ENCODE measurements at regions not wholly inside any gene's neighbourhood (a gene's known extent, or its start where the extent isn't known, plus 50 kb on each side); places are given as distances from the start of the nearest gene placed in this dataset.

DNA sequence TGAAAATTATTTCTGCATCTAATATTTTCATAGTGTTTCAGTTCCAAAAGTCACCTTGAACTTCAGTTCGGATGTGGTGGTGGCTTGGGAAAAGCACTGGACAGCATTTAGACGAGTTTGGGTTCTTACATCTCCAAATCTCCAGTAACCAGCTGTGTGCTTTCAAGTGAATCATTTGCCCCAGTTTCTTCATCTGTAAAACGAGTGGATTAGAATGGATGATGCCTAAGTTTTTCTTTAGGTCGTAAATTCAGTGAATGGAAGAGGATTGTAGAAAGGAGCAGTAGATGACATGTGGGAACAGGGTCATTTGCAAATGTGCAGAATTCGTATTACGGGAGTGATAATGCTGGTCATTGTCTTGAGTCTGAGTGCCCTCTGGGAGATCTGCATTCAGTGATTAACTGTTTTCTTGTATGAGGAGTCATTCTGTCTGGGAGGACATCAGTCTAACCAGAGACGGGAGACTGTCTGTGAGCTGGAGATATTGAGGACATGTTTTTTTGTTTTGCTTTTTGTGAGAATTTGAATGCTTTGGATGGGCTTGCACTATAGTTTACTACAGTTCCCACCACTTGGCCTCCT lies 641.6 kb upstream of the TBL1XR1 start:
- TF ChIP-seq, protein P1, sequence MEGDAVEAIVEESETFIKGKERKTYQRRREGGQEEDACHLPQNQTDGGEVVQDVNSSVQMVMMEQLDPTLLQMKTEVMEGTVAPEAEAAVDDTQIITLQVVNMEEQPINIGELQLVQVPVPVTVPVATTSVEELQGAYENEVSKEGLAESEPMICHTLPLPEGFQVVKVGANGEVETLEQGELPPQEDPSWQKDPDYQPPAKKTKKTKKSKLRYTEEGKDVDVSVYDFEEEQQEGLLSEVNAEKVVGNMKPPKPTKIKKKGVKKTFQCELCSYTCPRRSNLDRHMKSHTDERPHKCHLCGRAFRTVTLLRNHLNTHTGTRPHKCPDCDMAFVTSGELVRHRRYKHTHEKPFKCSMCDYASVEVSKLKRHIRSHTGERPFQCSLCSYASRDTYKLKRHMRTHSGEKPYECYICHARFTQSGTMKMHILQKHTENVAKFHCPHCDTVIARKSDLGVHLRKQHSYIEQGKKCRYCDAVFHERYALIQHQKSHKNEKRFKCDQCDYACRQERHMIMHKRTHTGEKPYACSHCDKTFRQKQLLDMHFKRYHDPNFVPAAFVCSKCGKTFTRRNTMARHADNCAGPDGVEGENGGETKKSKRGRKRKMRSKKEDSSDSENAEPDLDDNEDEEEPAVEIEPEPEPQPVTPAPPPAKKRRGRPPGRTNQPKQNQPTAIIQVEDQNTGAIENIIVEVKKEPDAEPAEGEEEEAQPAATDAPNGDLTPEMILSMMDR (IDR thresholded peaks at IDR 0.05; ENCODE audit: control extremely low read depth in 1 of 3, insufficient read depth in 1 of 3, low read depth in 1 of 3, low read length in 3 of 3) = no peak
- TF ChIP-seq POLR2A (IDR thresholded peaks at IDR 0.05; ENCODE audit: control extremely low read depth in 1 of 2, low read depth in 2 of 2, low read length in 2 of 2) (no peak), POLR2AphosphoS5 (IDR thresholded peaks at IDR 0.05; ENCODE audit: low read depth, low read length) (no peak)
